ENCODE measurements at regions not wholly inside any gene's neighbourhood (a gene's known extent, or its start where the extent isn't known, plus 50 kb on each side); places are given as distances from the start of the nearest gene placed in this dataset.
A peak's percentile ranks its signal among the peaks of the same experiment; 100 is the strongest.

DNA sequence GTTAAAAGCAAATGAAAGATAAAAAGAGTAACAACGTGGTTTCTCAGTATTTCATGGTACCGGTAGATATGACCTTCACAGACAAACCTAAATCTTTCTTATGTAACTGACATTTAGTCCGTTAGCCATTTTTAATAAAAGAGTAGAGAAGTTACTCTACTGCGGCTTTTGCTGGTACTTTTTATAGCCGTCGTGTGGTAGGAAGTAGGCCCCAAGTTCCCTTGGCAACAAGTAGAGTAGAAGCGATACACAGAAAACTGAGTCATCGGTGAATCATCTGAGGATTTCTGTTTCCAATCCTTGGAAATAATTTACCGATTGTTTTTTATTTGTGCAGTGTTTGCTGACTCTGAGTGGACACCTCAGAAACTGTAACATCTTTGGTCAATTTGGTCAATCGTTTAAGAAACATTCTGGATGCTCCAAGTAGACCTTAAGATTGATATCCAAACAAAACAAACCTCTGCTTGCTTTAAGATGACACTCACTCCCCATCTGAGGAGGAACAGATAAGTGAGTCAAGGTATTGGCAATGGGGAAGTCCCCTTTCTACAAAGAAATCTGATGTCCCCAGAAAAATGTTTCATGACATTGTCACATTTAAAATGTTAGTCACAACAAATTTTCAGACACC lies 63.9 kb upstream of the AHR start:
- no peaks in the 10 kb centered on the region for H3K27me3 Mint-ChIP-seq
- intact Hi-C loops (cut with micrococcal nuclease) = loop anchor here (1.0 to 5.0 kb wide), 5 partner anchors 27 to 172 kb away; partner anchors contain the start of gene AHR
- TF ChIP-seq, protein P1, sequence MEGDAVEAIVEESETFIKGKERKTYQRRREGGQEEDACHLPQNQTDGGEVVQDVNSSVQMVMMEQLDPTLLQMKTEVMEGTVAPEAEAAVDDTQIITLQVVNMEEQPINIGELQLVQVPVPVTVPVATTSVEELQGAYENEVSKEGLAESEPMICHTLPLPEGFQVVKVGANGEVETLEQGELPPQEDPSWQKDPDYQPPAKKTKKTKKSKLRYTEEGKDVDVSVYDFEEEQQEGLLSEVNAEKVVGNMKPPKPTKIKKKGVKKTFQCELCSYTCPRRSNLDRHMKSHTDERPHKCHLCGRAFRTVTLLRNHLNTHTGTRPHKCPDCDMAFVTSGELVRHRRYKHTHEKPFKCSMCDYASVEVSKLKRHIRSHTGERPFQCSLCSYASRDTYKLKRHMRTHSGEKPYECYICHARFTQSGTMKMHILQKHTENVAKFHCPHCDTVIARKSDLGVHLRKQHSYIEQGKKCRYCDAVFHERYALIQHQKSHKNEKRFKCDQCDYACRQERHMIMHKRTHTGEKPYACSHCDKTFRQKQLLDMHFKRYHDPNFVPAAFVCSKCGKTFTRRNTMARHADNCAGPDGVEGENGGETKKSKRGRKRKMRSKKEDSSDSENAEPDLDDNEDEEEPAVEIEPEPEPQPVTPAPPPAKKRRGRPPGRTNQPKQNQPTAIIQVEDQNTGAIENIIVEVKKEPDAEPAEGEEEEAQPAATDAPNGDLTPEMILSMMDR (IDR thresholded peaks at IDR 0.05) = no peak
- peaks cover 18% of the 10 kb centered on the region for H3K36me3 Mint-ChIP-seq (ENCODE audit: low read depth)
- peaks cover 11% of the 10 kb centered on the region for H3K9me3 Mint-ChIP-seq
- CTCF ChIA-PET = no interaction called here
- ATAC-seq (peak; percentile 85), DNase-seq (peak; percentile 87)
- POLR2A ChIA-PET = interaction anchor here (1.4 kb wide), 1 partner anchor 65 kb away, joined by 9 read pairs; the partner anchor contains the start of gene AHR
- peak overlapping the region; percentile 97 for H3K27ac Mint-ChIP-seq
- H3K4me1 Mint-ChIP-seq (ENCODE audit: low read depth) = peaks cover 45% of the 10 kb centered on the region
- H3K4me3 Mint-ChIP-seq = peak overlapping the region; percentile 65

DNA sequence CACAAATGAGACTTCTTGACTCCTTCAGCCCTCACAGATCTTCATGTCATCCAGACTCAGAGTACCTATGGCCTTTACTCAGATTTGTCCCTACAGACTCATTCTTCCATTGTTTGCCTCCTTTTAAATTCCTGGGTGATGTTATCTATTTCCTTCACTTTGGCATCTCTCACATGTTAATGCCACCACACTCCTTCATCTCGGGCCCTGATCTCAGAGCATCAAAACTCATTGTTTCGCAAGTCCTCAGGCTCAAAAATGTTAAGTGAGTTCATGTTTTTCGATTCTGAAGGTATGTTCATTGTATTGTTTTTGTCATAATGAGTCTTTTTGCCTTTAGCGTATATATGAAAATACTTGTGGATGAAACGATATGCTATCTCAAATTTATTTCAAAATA lies 62.3 kb upstream of the AHR start:
- no peak overlapping the region for H3K4me3 Mint-ChIP-seq
- H3K9me3 Mint-ChIP-seq = peaks cover 11% of the 10 kb centered on the region
- POLR2A ChIA-PET = interaction anchor here (0.5 to 1.4 kb wide), 3 partner anchors 55 to 96 kb away, joined by 3 to 9 read pairs (median 3); partner anchors contain the start of gene AHR
- no peaks in the 10 kb centered on the region for H3K27me3 Mint-ChIP-seq
- CTCF ChIA-PET = no interaction called here
- intact Hi-C loops (cut with micrococcal nuclease) = no loop called here
- ATAC-seq (no peak), DNase-seq (no peak)
- peaks cover 18% of the 10 kb centered on the region for H3K36me3 Mint-ChIP-seq (ENCODE audit: low read depth)
- H3K4me1 Mint-ChIP-seq (ENCODE audit: low read depth) = peaks cover 45% of the 10 kb centered on the region
- TF ChIP-seq, protein P1 (IDR thresholded peaks at IDR 0.05) = no peak
- H3K27ac Mint-ChIP-seq = peak overlapping the region; percentile 97

DNA sequence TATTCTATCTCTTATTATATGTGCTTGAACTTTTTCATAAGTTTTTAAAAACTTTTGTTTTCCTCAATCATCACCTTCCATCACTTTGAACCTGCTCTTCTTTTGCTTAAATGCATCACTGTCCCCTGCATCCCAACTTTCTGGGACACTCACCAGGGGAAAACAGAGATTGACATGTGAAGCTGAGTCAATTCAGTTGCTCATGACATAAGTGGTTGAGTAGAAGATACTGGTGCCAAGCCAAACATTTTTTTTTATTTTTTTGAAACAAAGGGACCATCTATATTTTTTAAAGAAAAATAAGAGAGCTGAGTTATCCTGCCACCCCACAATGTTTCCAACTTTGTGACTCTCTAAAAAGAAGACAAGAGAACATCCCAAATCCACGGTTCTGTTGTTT lies 61.8 kb upstream of the AHR start:
- no peak for ATAC-seq
- ChIA-PET POLR2A (interaction anchor here (1.0 kb wide), 1 partner anchor 97 kb away, joined by 3 read pairs; no protein-coding TSS in a partner anchor), CTCF (interaction anchor here (1.2 kb wide), 1 partner anchor 11 kb away, joined by 3 read pairs; no protein-coding TSS in a partner anchor)
- TF ChIP-seq, protein P1 (IDR thresholded peaks at IDR 0.05) = no peak
- Mint-ChIP-seq H3K4me1 (ENCODE audit: low read depth) (peaks cover 45% of the 10 kb centered on the region), H3K27me3 (no peaks in the 10 kb centered on the region), H3K9me3 (peaks cover 11% of the 10 kb centered on the region), H3K4me3 (no peak overlapping the region), H3K27ac (peak overlapping the region; percentile 67), H3K36me3 (ENCODE audit: low read depth) (peaks cover 18% of the 10 kb centered on the region)
- intact Hi-C loops (cut with micrococcal nuclease) = no loop called here
- no peak for DNase-seq

DNA sequence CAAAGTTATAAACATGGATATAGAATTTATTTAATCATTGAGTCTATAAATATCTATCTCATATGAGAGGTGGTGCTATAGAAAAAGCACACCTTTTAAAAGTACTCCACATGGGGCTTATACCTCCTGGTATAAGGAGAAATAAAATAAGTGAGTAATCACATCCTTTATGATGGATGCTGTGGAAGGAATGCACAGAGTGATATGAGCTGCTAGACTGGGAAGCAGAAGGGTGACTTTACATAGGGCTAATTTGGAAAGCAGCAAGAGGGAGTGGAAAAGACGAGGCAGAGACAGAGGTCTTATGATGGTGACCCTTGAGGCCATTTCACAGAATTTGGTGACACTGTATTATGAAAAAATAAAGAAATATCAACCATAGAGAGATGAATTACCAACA lies 59.4 kb upstream of the AHR start:
- no peak for DNase-seq
- Mint-ChIP-seq H3K27me3 (no peaks in the 10 kb centered on the region), H3K4me1 (ENCODE audit: low read depth) (peaks cover 36% of the 10 kb centered on the region), H3K4me3 (no peak overlapping the region), H3K9me3 (peaks cover 11% of the 10 kb centered on the region), H3K36me3 (ENCODE audit: low read depth) (peaks cover 18% of the 10 kb centered on the region), H3K27ac (no peak overlapping the region)
- ChIA-PET CTCF (interaction anchor here (1.0 kb wide), 1 partner anchor 62 kb away, joined by 3 read pairs; no protein-coding TSS in a partner anchor), POLR2A (no interaction called here)
- TF ChIP-seq, protein P1 (IDR thresholded peaks at IDR 0.05) = no peak
- no peak for ATAC-seq
- intact Hi-C loops (cut with micrococcal nuclease) = no loop called here

All from activated CD8-positive, alpha-beta T cell treated with anti-CD3 and anti-CD28 coated beads for 36 hours (primary cell).